Right lobe of liver (tissue), 6 donors: ENCODE measurements at regions not wholly inside any gene's neighbourhood (a gene's known extent, or its start where the extent isn't known, plus 50 kb on each side); places are given as distances from the start of the nearest gene placed in this dataset.

ENCODE experiments used
- ATAC-seq, 4 donors: fragments of 200-7000 bp; cut with Tn5 transposase; one replicate each; pipeline ENCODE4 v1.9.1; 2020; ENCODE audit warnings: mild to moderate bottlenecking in 4 of 4, moderate library complexity in 4 of 4
- DNase-seq, 3 donors: peaks; one replicate each; pipeline ENCODE4 v3.0.0-alpha.2; 2020
- H3K27ac ChIP-seq, 3 donors: fragments of 200-600 bp; one replicate each; pipeline ENCODE4 v1.8.0; 2022
- H3K27me3 ChIP-seq, 2 donors: fragments of 200-600 bp; one replicate each; pipeline ENCODE4 v1.8.0; 2022
- H3K36me3 ChIP-seq, 4 donors: fragments of 200-600 bp; sonication (generic) in 1 of 4; one replicate each; pipeline versions ENCODE4 v1.5.1 to v1.8.0; 2017 to 2022; ENCODE audit warnings: control low read depth in 1 of 4
- H3K4me1 ChIP-seq, 4 donors: fragments of 200-600 bp; sonication (generic) in 1 of 4; one replicate each; pipeline versions ENCODE4 v1.5.1 to v1.8.0; 2017 to 2022; ENCODE audit warnings: control low read depth in 1 of 4
- H3K4me3 ChIP-seq, 3 donors: fragments of 200-600 bp; one replicate each; pipeline ENCODE4 v1.8.0; 2022
- H3K9me3 ChIP-seq, 4 donors: fragments of 200-600 bp; sonication (generic) in 1 of 4; one replicate each; pipeline versions ENCODE4 v1.5.1 to v1.8.0; 2017 to 2022; ENCODE audit warnings: control low read depth in 1 of 4
- CTCF ChIP-seq, 4 donors: fragments of 200-600 bp in 3 of 4; fragments of 450-650 bp in 1 of 4; IDR thresholded peaks; one replicate each; pipeline versions ENCODE4 v1.5.1 to v1.8.0; 2016 to 2022; ENCODE audit warnings: antibody characterized with exemption in 4 of 4, mild to moderate bottlenecking in 2 of 4
- POLR2A ChIP-seq: fragments of 450-650 bp; IDR thresholded peaks from one replicate; pipeline ENCODE4 v1.6.1; 2017; ENCODE audit warnings: antibody characterized with exemption, mild to moderate bottlenecking
- WGBS: methylation state at CpG from one replicate; pipeline ENCODE4 v1.1.6; 2018; ENCODE audit warnings: low coverage, low lambda C conversion rate; ENCODE audit not compliant: insufficient coverage; ENCODE audit errors: missing lambda C conversion rate; 5-methylcytosine and 5-hydroxymethylcytosine counted together
- intact Hi-C, 2 donors: fragments of 100-400 bp; cut with DNase I; formaldehyde crosslinking; loops; one replicate each; pipeline versions ENCODE4 v1.11.2 to v1.14.1; 2022
- donor health status: DM: no; HTN: yes; CAD: no.
- donor health status: DM: no; HTN: no; CAD: no.
- donor health status: DM: no; HTN: no; CAD: no.
- donor health status: DM: no; HTN: yes; CAD: no.
- donor health status: DM: no; HTN: yes; CAD: no.

GRCh38 chr10:27446091-27446918, 57.8 kb upstream of the RAB18 start:
- ATAC-seq: peak; percentile 47 to 71 (median 62)
- intact Hi-C loops: loop anchor here in 1 of 2 donors (10.0 kb wide), 1 partner anchor 208 kb away; no protein-coding TSS in a partner anchor

GRCh38 chr10:27445070-27445469, 59.0 kb upstream of the RAB18 start:
- ATAC-seq (peak in 1 of 4 donors; percentile 35), DNase-seq (no peak)
- no peak overlapping the region for H3K27ac ChIP-seq
- H3K4me1 ChIP-seq: no peaks in the 10 kb centered on the region
- no peak overlapping the region for H3K4me3 ChIP-seq
- no peaks in the 10 kb centered on the region for H3K9me3 ChIP-seq
- H3K36me3 ChIP-seq: no peaks in the 10 kb centered on the region
- no peaks in the 10 kb centered on the region for H3K27me3 ChIP-seq
- TF ChIP-seq POLR2A (no peak), CTCF (IDR thresholded peaks at IDR 0.05) (no peak)
- WGBS: 62% methylated on average over 2 of the region's 5 CpGs
- intact Hi-C loops: loop anchor here in 1 of 2 donors (10.0 kb wide), 1 partner anchor 210 kb away; no protein-coding TSS in a partner anchor

More at GRCh38 chr10:27446091-27446918, 57.8 kb upstream of the RAB18 start:
- H3K27ac ChIP-seq: no peak overlapping the region
- no peaks in the 10 kb centered on the region for H3K36me3 ChIP-seq
- no peak for DNase-seq
- no peak overlapping the region for H3K4me3 ChIP-seq
- H3K4me1 ChIP-seq: no peaks in the 10 kb centered on the region
- no peaks in the 10 kb centered on the region for H3K9me3 ChIP-seq
- TF ChIP-seq CTCF (IDR thresholded peaks at IDR 0.05): peak; percentile 44 to 49 (median 47)
- TF ChIP-seq POLR2A: no peak
- no peaks in the 10 kb centered on the region for H3K27me3 ChIP-seq
- WGBS: under 1% methylated on average over 5 of the region's 5 CpGs

- no peak overlapping the region for H3K27ac ChIP-seq
- H3K36me3 ChIP-seq: no peaks in the 10 kb centered on the region
- WGBS: 41% methylated on average over 2 of the region's 2 CpGs
- no peaks in the 10 kb centered on the region for H3K9me3 ChIP-seq
- ATAC-seq (no peak), DNase-seq (no peak)
- peaks cover 0 to 5% of the 10 kb centered on the region in 2 donors for H3K27me3 ChIP-seq
- intact Hi-C loops: loop anchor here in 1 of 2 donors (10.0 kb wide), 1 partner anchor 214 kb away; no protein-coding TSS in a partner anchor
- TF ChIP-seq CTCF (IDR thresholded peaks at IDR 0.05) (no peak), POLR2A (no peak)
- H3K4me1 ChIP-seq: no peaks in the 10 kb centered on the region
- no peak overlapping the region for H3K4me3 ChIP-seq
Measured at GRCh38 chr10:27440478-27440877, 63.6 kb upstream of the RAB18 start.

GRCh38 chr10:27440021-27440420, 64.1 kb upstream of the RAB18 start:
- H3K27me3 ChIP-seq: peaks cover 0 to 5% of the 10 kb centered on the region in 2 donors
- TF ChIP-seq POLR2A: no peak
- TF ChIP-seq CTCF (IDR thresholded peaks at IDR 0.05): no peak
- intact Hi-C loops: loop anchor here in 1 of 2 donors (10.0 kb wide), 1 partner anchor 215 kb away; no protein-coding TSS in a partner anchor

More at GRCh38 chr10:27440021-27440420, 64.1 kb upstream of the RAB18 start:
- Histone ChIP-seq H3K4me3 (no peak overlapping the region), H3K27ac (no peak overlapping the region), H3K36me3 (no peaks in the 10 kb centered on the region), H3K4me1 (no peaks in the 10 kb centered on the region), H3K9me3 (no peaks in the 10 kb centered on the region)
- ATAC-seq (no peak), DNase-seq (no peak)
